T-cell (primary cell): ENCODE measurements at regions not wholly inside any gene's neighbourhood (a gene's known extent, or its start where the extent isn't known, plus 50 kb on each side); places are given as distances from the start of the nearest gene placed in this dataset.

Experiments used
- ATAC-seq, 4 experiments: fragments of 200-7000 bp in 3 of 4; fragments of 150-1000 bp in 1 of 4; cut with Tn5 transposase; replicated peaks in 1 of 4; 1 replicate in 3 of 4; 2 replicates in 1 of 4; pipeline ENCODE4 v1.10.0; 2021; ENCODE audit warnings: moderate library complexity in 3 of 4, mild to moderate bottlenecking in 2 of 4, moderate number of reproducible peaks in 1 of 4
- CTCF ChIA-PET, 2 donors: fragments of 300-600 bp; sonication (Branson Sonifier 250); formaldehyde crosslinking; loops; one replicate each; lab custom pipeline; 2022; ENCODE audit warnings: antibody characterized with exemption in 2 of 2; lab: Charles Lee
- POLR2A ChIA-PET, 2 donors: fragments of 300-600 bp; sonication (Branson Sonifier 250); formaldehyde crosslinking; loops; one replicate each; lab custom pipeline; 2022; ENCODE audit warnings: antibody characterized with exemption in 2 of 2; lab: Charles Lee
- DNase-seq, 35 experiments: peaks; one replicate each; pipeline versions ENCODE4 v3.0.0 to v3.0.0-alpha.2; 2013 to 2023
- H3K27ac ChIP-seq: one replicate; pipeline ENCODE4 v1.5.1; 2013; ENCODE audit warnings: low read length
- H3K27me3 ChIP-seq, 2 experiments: replicated peaks in 1 of 2; 1 replicate in 1 of 2; 2 replicates in 1 of 2; pipeline versions ENCODE4 v1.6.1 to v1.7.0; 2013; ENCODE audit warnings: low read length in 1 of 2, mixed read lengths in 1 of 2; ENCODE audit not compliant: control insufficient read depth in 2 of 2, insufficient read depth in 2 of 2; ENCODE audit errors: extremely low read depth in 1 of 2
- H3K36me3 ChIP-seq, 2 donors: 1 replicate in 1 of 2; 2 replicates in 1 of 2; pipeline versions ENCODE4 v1.6.1 to v1.7.0; 2013; ENCODE audit warnings: low read length in 1 of 2; ENCODE audit not compliant: control insufficient read depth in 2 of 2, insufficient read depth in 1 of 2; ENCODE audit errors: extremely low read depth in 1 of 2
- H3K4me1 ChIP-seq, 2 experiments: 1 replicate in 1 of 2; 2 replicates in 1 of 2; pipeline versions ENCODE4 v1.6.1 to v1.7.0; 2013; ENCODE audit warnings: low read length in 2 of 2, mixed read lengths in 1 of 2; ENCODE audit not compliant: insufficient read depth in 2 of 2, control insufficient read depth in 1 of 2; ENCODE audit errors: extremely low read depth in 1 of 2
- H3K4me3 ChIP-seq, 2 donors: 1 replicate in 1 of 2; 2 replicates in 1 of 2; pipeline versions ENCODE4 v1.5.1 to v1.7.0; 2013; ENCODE audit warnings: mild to moderate bottlenecking in 2 of 2, low read length in 1 of 2, moderate library complexity in 1 of 2; ENCODE audit not compliant: control insufficient read depth in 1 of 2; ENCODE audit errors: extremely low read depth in 1 of 2
- H3K9me3 ChIP-seq: 2 replicates; pipeline ENCODE4 v1.7.0; 2013
- H3K27ac Mint-ChIP-seq, 2 donors: one replicate each; pipeline ENCODE4 v1.8.0; 2020 to 2021; ENCODE audit warnings: mild to moderate bottlenecking in 2 of 2, mixed read lengths in 2 of 2
- H3K27me3 Mint-ChIP-seq, 2 donors: one replicate each; pipeline ENCODE4 v1.8.0; 2021 to 2022; ENCODE audit warnings: mixed read lengths in 2 of 2
- H3K36me3 Mint-ChIP-seq: one replicate; pipeline ENCODE4 v1.8.0; 2021; ENCODE audit warnings: mixed read lengths
- H3K4me1 Mint-ChIP-seq, 3 donors: one replicate each; pipeline ENCODE4 v1.8.0; 2020 to 2022; ENCODE audit warnings: mixed read lengths in 3 of 3, mild to moderate bottlenecking in 1 of 3
- H3K4me3 Mint-ChIP-seq, 3 donors: one replicate each; pipeline ENCODE4 v1.8.0; 2020 to 2022; ENCODE audit warnings: mild to moderate bottlenecking in 3 of 3, mixed read lengths in 3 of 3, moderate library complexity in 3 of 3
- H3K9me3 Mint-ChIP-seq, 3 donors: one replicate each; pipeline ENCODE4 v1.8.0; 2020 to 2022; ENCODE audit warnings: mixed read lengths in 3 of 3
- WGBS: methylation state at CpG from one replicate; pipeline ENCODE4 v1.1.5; 2013; ENCODE audit warnings: missing lambda C conversion rate; ENCODE audit not compliant: insufficient coverage; 5-methylcytosine and 5-hydroxymethylcytosine counted together

DNA sequence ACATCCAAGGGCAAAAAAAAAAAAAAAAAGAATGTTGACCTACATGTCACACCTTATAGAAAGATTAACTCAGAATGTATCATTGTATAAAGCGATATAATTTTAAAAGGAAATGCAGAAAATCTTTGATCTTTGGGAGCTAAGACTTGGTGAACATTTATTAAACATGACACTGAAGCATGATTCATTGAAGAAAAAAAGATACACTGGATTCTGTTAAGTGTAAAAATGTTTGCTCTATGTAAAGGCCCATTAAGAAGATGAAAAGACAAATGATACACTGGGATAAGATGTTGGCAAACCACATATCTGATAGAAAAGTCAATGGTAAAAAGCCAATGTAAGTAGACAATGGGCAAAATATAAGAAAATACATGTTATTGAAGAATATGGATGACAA lies 1131.0 kb downstream of the AACS start:
- DNase-seq (no peak), ATAC-seq (no peak)
- H3K36me3 Mint-ChIP-seq: no peaks in the 10 kb centered on the region
- Histone ChIP-seq H3K27ac (no peak overlapping the region), H3K4me3 (no peak overlapping the region), H3K4me1 (no peaks in the 10 kb centered on the region), H3K27me3 (peaks cover 2 to 13% of the 10 kb centered on the region in 2 experiments), H3K36me3 (no peaks in the 10 kb centered on the region), H3K9me3 (no peaks in the 10 kb centered on the region)
- H3K9me3 Mint-ChIP-seq: peaks cover 5 to 11% (median 7%) of the 10 kb centered on the region in 3 donors
- no peak overlapping the region for H3K27ac Mint-ChIP-seq
- H3K4me1 Mint-ChIP-seq: no peaks in the 10 kb centered on the region
- no CpG with 5 or more reads among the region's 1 CpG for WGBS
- peaks cover 0 to 3% of the 10 kb centered on the region in 2 donors for H3K27me3 Mint-ChIP-seq
- no peak overlapping the region for H3K4me3 Mint-ChIP-seq
- ChIA-PET POLR2A (no interaction called here), CTCF (interaction anchor here in 1 of 2 donors (0.7 kb wide), 1 partner anchor 209 kb away, joined by 3 read pairs; no protein-coding TSS in a partner anchor)

DNA sequence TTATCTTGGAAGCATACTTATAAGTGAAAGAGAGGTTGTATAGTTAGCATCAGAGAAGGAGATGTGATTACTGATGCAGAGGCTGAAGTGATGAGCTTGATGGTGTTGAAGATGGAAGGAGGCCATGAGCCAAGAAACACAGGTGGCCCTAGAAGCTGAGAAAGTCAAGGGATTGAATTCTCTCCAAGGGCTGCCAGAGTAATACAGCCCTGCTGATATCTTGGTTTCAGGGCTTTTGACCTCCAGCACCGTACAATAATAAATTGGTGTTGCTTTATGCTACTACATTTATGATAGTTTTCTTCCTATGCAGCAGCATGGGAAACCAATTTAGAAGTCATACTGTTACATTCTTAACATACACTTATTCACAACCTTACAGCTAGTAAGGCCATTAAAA lies 1133.3 kb downstream of the AACS start:
- Histone ChIP-seq H3K4me3 (no peak overlapping the region), H3K4me1 (no peaks in the 10 kb centered on the region), H3K9me3 (no peaks in the 10 kb centered on the region), H3K27ac (no peak overlapping the region), H3K27me3 (no peaks in the 10 kb centered on the region), H3K36me3 (no peaks in the 10 kb centered on the region)
- Mint-ChIP-seq H3K4me3 (no peak overlapping the region), H3K36me3 (no peaks in the 10 kb centered on the region), H3K27me3 (no peaks in the 10 kb centered on the region), H3K9me3 (peaks cover 5 to 10% (median 10%) of the 10 kb centered on the region in 3 donors), H3K4me1 (no peaks in the 10 kb centered on the region), H3K27ac (no peak overlapping the region)
- POLR2A ChIA-PET: no interaction called here
- no CpG with 5 or more reads among the region's 1 CpG for WGBS
- DNase-seq (no peak), ATAC-seq (no peak)
- CTCF ChIA-PET: no interaction called here

DNA sequence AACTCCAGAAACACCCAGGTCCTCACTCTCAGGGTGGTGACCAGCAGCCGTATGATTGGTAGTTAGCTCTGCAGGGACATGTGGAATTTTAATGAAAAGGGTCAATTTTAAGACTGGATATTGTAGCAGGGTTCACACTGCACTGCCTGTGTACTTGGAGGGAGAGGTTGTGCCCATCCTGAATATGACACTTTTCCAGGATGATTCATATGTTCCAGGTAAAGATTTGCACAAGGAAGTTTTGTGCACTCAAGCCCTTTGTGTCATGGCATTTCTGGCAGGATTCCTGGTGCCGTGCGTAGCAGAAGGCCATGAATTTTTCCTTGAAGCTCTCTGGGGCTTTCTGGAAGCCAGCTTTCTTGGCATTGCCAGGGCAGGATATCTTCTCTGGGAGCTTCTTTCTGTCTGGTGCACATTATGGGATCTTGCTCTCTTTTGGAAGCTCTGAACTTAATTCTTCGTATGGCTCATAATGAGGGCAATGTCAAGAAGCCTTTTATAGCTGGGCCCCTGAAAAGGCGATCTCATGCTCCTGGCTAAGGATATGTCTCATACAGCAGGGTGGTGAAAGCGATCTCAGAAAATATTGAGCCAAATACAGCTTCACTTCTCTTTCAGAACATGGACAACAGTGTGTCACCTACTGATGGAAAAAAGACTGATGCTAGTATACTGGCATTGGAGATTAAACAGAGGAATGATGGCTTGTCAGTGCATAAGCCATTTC lies 1133.9 kb downstream of the AACS start:
- H3K27ac Mint-ChIP-seq: no peak overlapping the region
- H3K36me3 ChIP-seq: no peaks in the 10 kb centered on the region
- H3K27me3 ChIP-seq: no peaks in the 10 kb centered on the region
- peaks cover 5 to 10% (median 10%) of the 10 kb centered on the region in 3 donors for H3K9me3 Mint-ChIP-seq
- ChIA-PET POLR2A (no interaction called here), CTCF (no interaction called here)
- 75% methylated on average over 5 of the region's 6 CpGs for WGBS
- no peak overlapping the region for H3K4me3 Mint-ChIP-seq
- H3K4me3 ChIP-seq: no peak overlapping the region
- no peak for ATAC-seq
- H3K9me3 ChIP-seq: no peaks in the 10 kb centered on the region
- no peaks in the 10 kb centered on the region for H3K36me3 Mint-ChIP-seq
- DNase-seq: no peak
- H3K4me1 Mint-ChIP-seq: no peaks in the 10 kb centered on the region
- H3K27me3 Mint-ChIP-seq: no peaks in the 10 kb centered on the region
- H3K4me1 ChIP-seq: no peaks in the 10 kb centered on the region
- no peak overlapping the region for H3K27ac ChIP-seq

DNA sequence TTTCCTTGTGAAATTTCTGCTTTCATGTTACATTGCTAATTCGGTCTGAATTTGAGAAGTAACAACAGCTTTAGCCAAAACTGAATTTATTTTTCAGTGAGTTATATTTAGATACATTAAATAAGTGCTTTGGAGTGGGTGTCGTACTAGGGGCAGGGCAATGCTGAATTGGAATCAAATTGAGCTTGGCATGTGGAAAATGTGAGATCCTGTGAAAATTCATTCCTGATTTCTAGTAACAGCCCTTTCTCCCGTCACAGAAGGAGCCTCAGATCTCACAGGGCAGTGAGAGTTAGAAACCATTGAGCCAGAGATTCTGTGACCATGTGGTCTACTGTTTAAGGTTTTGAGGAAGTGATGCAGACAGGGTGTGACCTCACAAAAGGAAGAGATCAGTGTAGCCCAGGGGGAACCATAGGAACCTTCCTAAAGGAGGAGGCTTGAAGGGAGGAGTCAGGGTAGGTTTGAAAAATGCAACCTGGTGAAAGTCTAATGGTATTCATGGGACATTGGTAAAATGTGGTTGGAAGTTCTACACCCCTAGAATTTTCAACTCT lies 1136.8 kb downstream of the AACS start:
- H3K4me1 ChIP-seq: no peaks in the 10 kb centered on the region
- Mint-ChIP-seq H3K27me3 (no peaks in the 10 kb centered on the region), H3K4me1 (no peaks in the 10 kb centered on the region), H3K36me3 (no peaks in the 10 kb centered on the region), H3K27ac (no peak overlapping the region), H3K9me3 (peaks cover 0 to 13% (median 4%) of the 10 kb centered on the region in 3 donors), H3K4me3 (no peak overlapping the region)
- DNase-seq: no peak
- H3K9me3 ChIP-seq: no peaks in the 10 kb centered on the region
- ChIA-PET CTCF (no interaction called here), POLR2A (no interaction called here)
- ATAC-seq: no peak
- WGBS: 56% methylated on average over 1 of the region's 3 CpGs
- H3K4me3 ChIP-seq: no peak overlapping the region
- no peak overlapping the region for H3K27ac ChIP-seq
- no peaks in the 10 kb centered on the region for H3K27me3 ChIP-seq
- H3K36me3 ChIP-seq: no peaks in the 10 kb centered on the region

DNA sequence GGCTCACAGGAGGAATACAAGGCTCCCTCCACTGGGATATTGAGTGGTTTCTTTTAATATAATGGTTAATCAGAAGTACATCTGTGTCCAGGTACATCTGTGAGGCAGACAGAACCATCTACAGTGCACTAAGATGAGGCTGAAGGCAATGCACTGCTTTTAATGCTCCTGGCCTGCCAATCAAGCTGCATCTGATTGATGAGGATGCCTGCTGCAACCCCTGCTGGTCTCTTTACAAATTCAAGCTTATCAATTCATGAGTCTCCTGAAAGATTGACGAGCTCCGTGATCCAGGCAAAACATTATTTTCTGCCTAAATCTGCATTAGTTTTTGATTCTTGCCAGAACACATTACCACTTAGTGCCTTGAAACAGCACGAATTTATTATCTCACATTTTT lies 1139.1 kb downstream of the AACS start:
- H3K27me3 Mint-ChIP-seq: no peaks in the 10 kb centered on the region
- H3K27ac Mint-ChIP-seq: no peak overlapping the region
- H3K4me3 Mint-ChIP-seq: no peak overlapping the region
- Histone ChIP-seq H3K27me3 (no peaks in the 10 kb centered on the region), H3K9me3 (no peaks in the 10 kb centered on the region), H3K36me3 (no peaks in the 10 kb centered on the region), H3K4me3 (no peak overlapping the region), H3K27ac (no peak overlapping the region), H3K4me1 (no peaks in the 10 kb centered on the region)
- ChIA-PET CTCF (no interaction called here), POLR2A (no interaction called here)
- peaks cover 0 to 13% (median 3%) of the 10 kb centered on the region in 3 donors for H3K9me3 Mint-ChIP-seq
- no peaks in the 10 kb centered on the region for H3K36me3 Mint-ChIP-seq
- DNase-seq (no peak), ATAC-seq (no peak)
- WGBS: 50% methylated on average over 2 of the region's 3 CpGs
- H3K4me1 Mint-ChIP-seq: no peaks in the 10 kb centered on the region

DNA sequence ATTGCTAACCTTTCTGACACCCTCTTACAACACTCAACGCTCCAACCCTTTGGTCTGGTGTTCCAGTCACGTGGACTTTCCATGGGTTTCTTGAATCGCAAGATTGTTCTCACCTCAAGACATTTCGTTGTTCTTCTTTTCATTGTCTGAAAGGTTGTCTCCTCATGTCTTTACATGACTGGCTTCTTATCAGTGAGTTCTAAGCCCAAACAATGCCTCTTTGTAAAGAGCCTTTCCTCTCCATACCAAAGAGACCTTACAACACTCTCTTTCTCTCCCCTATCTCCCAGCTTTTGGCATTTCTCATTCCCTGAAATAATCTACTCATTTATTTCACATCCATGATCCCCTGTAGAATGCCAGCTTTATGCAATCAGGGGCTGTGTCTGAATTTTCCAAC lies 1144.8 kb downstream of the AACS start:
- Histone ChIP-seq H3K27me3 (no peaks in the 10 kb centered on the region), H3K36me3 (no peaks in the 10 kb centered on the region), H3K4me3 (no peak overlapping the region), H3K4me1 (no peaks in the 10 kb centered on the region), H3K27ac (no peak overlapping the region), H3K9me3 (no peaks in the 10 kb centered on the region)
- no peak overlapping the region for H3K4me3 Mint-ChIP-seq
- no peak overlapping the region for H3K27ac Mint-ChIP-seq
- 76% methylated on average over 4 of the region's 4 CpGs for WGBS
- H3K27me3 Mint-ChIP-seq: no peaks in the 10 kb centered on the region
- no peaks in the 10 kb centered on the region for H3K36me3 Mint-ChIP-seq
- DNase-seq (no peak), ATAC-seq (no peak)
- peaks cover 0 to 9% (median 0%) of the 10 kb centered on the region in 3 donors for H3K9me3 Mint-ChIP-seq
- ChIA-PET CTCF (no interaction called here), POLR2A (no interaction called here)
- H3K4me1 Mint-ChIP-seq: no peaks in the 10 kb centered on the region
